ENCODE measurements at regions not wholly inside any gene's neighbourhood (a gene's known extent, or its start where the extent isn't known, plus 50 kb on each side); places are given as distances from the start of the nearest gene placed in this dataset.

- Histone ChIP-seq H2AFZ (ENCODE audit: insufficient read depth, low read depth, low read length, poor library complexity, severe bottlenecking) (no peak overlapping the region), H3K27ac (ENCODE audit: low read depth in 1 of 2, low read length in 2 of 2) (no peak overlapping the region), H3K9me3 (replicated peaks in 1 of 2; ENCODE audit: control insufficient read depth in 1 of 2, insufficient read depth in 1 of 2, low read length in 2 of 2) (no peaks in the 10 kb centered on the region), H3K4me3 (replicated peaks in 1 of 3; ENCODE audit: low read depth in 2 of 3, low read length in 3 of 3) (no peak overlapping the region), H3K9ac (ENCODE audit: insufficient read depth, low read length, poor library complexity, severe bottlenecking) (no peak overlapping the region), H3K36me3 (replicated peaks in 1 of 2; ENCODE audit: control insufficient read depth in 1 of 2, insufficient read depth in 2 of 2, low read length in 2 of 2) (no peaks in the 10 kb centered on the region), H3K4me2 (replicated peaks; ENCODE audit: extremely low read depth, low read length, poor library complexity, severe bottlenecking) (no peak overlapping the region), H3K79me2 (ENCODE audit: insufficient read depth, low read length) (no peaks in the 10 kb centered on the region), H3K27me3 (ENCODE audit: control insufficient read depth in 2 of 2, insufficient read depth in 2 of 2, low read length in 2 of 2) (no peaks in the 10 kb centered on the region), H3K4me1 (ENCODE audit: control insufficient read depth in 1 of 2, insufficient read depth in 2 of 2, low read length in 2 of 2) (no peaks in the 10 kb centered on the region), H4K20me1 (ENCODE audit: insufficient read depth, low read length) (no peaks in the 10 kb centered on the region)
- TF ChIP-seq CTCF (IDR thresholded peaks at IDR 0.05), result no peak
- WGBS (ENCODE audit: insufficient coverage), result 96% methylated on average over 2 of the region's 4 CpGs
- no peaks in the 10 kb centered on the region for H3K4me1 Mint-ChIP-seq
- intact Hi-C loops (cut with micrococcal nuclease), result no loop called here
- no peak for DNase-seq
- no peak overlapping the region for H3K27ac Mint-ChIP-seq
- H3K4me3 Mint-ChIP-seq, result no peak overlapping the region
- H3K36me3 Mint-ChIP-seq, result no peaks in the 10 kb centered on the region
- H3K27me3 Mint-ChIP-seq (ENCODE audit: low read depth in 3 of 3), result peaks cover 0 to 3% (median 1%) of the 10 kb centered on the region in 3 donors
- peaks cover 0 to 3% (median 0%) of the 10 kb centered on the region in 7 donors for H3K9me3 Mint-ChIP-seq
Measured at GRCh38 chr9:1880038-1880565, 135.0 kb upstream of the SMARCA2 start.

- no peak for TF ChIP-seq CTCF (IDR thresholded peaks at IDR 0.05)
- H3K27ac Mint-ChIP-seq, result no peak overlapping the region
- Histone ChIP-seq H3K4me1 (ENCODE audit: control insufficient read depth in 1 of 2, insufficient read depth in 2 of 2, low read length in 2 of 2) (no peaks in the 10 kb centered on the region), H3K79me2 (ENCODE audit: insufficient read depth, low read length) (no peaks in the 10 kb centered on the region), H3K9ac (ENCODE audit: insufficient read depth, low read length, poor library complexity, severe bottlenecking) (no peak overlapping the region), H3K27ac (ENCODE audit: low read depth in 1 of 2, low read length in 2 of 2) (no peak overlapping the region), H3K9me3 (replicated peaks in 1 of 2; ENCODE audit: control insufficient read depth in 1 of 2, insufficient read depth in 1 of 2, low read length in 2 of 2) (no peaks in the 10 kb centered on the region), H2AFZ (ENCODE audit: insufficient read depth, low read depth, low read length, poor library complexity, severe bottlenecking) (no peak overlapping the region), H3K4me3 (replicated peaks in 1 of 3; ENCODE audit: low read depth in 2 of 3, low read length in 3 of 3) (no peak overlapping the region), H3K4me2 (replicated peaks; ENCODE audit: extremely low read depth, low read length, poor library complexity, severe bottlenecking) (no peak overlapping the region), H4K20me1 (ENCODE audit: insufficient read depth, low read length) (no peaks in the 10 kb centered on the region), H3K36me3 (replicated peaks in 1 of 2; ENCODE audit: control insufficient read depth in 1 of 2, insufficient read depth in 2 of 2, low read length in 2 of 2) (no peaks in the 10 kb centered on the region), H3K27me3 (ENCODE audit: control insufficient read depth in 2 of 2, insufficient read depth in 2 of 2, low read length in 2 of 2) (no peaks in the 10 kb centered on the region)
- peaks cover 0 to 3% (median 1%) of the 10 kb centered on the region in 3 donors for H3K27me3 Mint-ChIP-seq (ENCODE audit: low read depth in 3 of 3)
- no CpG with 5 or more reads among the region's 2 CpGs for WGBS (ENCODE audit: insufficient coverage)
- no peaks in the 10 kb centered on the region for H3K4me1 Mint-ChIP-seq
- no peaks in the 10 kb centered on the region for H3K36me3 Mint-ChIP-seq
- intact Hi-C loops (cut with micrococcal nuclease), result no loop called here
- H3K4me3 Mint-ChIP-seq, result no peak overlapping the region
- peaks cover 0 to 3% (median 0%) of the 10 kb centered on the region in 7 donors for H3K9me3 Mint-ChIP-seq
- no peak for DNase-seq
Measured at GRCh38 chr9:1881708-1882295, 133.3 kb upstream of the SMARCA2 start.

Data from CD14-positive monocyte (primary cell).